AG10803 (cell line): ENCODE measurements at regions not wholly inside any gene's neighbourhood (a gene's known extent, or its start where the extent isn't known, plus 50 kb on each side); places are given as distances from the start of the nearest gene placed in this dataset.

ENCODE experiments used
- DNase-seq: peaks from one replicate; pipeline ENCODE4 v3.0.0; 2010; ENCODE audit warnings: low read depth
- H3K4me3 ChIP-seq: 2 replicates; pipeline ENCODE4 v1.5.1; 2011; ENCODE audit warnings: mild to moderate bottlenecking, low read length, control low read depth
- CTCF ChIP-seq: conservative IDR thresholded peaks from 2 replicates; pipeline ENCODE4 v1.5.1; 2011; ENCODE audit warnings: mild to moderate bottlenecking, low read length, control low read depth, inconsistent platforms

- no peak for TF ChIP-seq CTCF
Measured at GRCh38 chr2:236505041-236505440, 64.6 kb upstream of the ACKR3 start.

GRCh38 chr2:236505648-236506047 is 64.0 kb upstream of the ACKR3 start:
- no peak overlapping the region for H3K4me3 ChIP-seq
- no peak for DNase-seq
- no peak for TF ChIP-seq CTCF

More at GRCh38 chr2:236505041-236505440, 64.6 kb upstream of the ACKR3 start:
- H3K4me3 ChIP-seq, result no peak overlapping the region
- no peak for DNase-seq

- peak overlapping the region; percentile 54 for H3K4me3 ChIP-seq
- peak; percentile 12 for DNase-seq
- no peak for TF ChIP-seq CTCF
Measured at GRCh38 chr2:236507393-236508085, 62.1 kb upstream of the ACKR3 start.

GRCh38 chr2:236508466-236508865 is 61.2 kb upstream of the ACKR3 start:
- no peak for DNase-seq
- no peak for TF ChIP-seq CTCF
- no peak overlapping the region for H3K4me3 ChIP-seq

GRCh38 chr2:236510034-236510433 is 59.6 kb upstream of the ACKR3 start:
- DNase-seq, result no peak
- H3K4me3 ChIP-seq, result no peak overlapping the region
- no peak for TF ChIP-seq CTCF

GRCh38 chr2:236511266-236511665 is 58.4 kb upstream of the ACKR3 start:
- TF ChIP-seq CTCF, result no peak
- DNase-seq, result no peak
- no peak overlapping the region for H3K4me3 ChIP-seq

GRCh38 chr2:236512267-236512666 is 57.4 kb upstream of the ACKR3 start:
- no peak for TF ChIP-seq CTCF

More at GRCh38 chr2:236512267-236512666, 57.4 kb upstream of the ACKR3 start:
- DNase-seq, result no peak
- no peak overlapping the region for H3K4me3 ChIP-seq
